Head of caudate nucleus (tissue), 42 donors: ENCODE measurements at regions not wholly inside any gene's neighbourhood (a gene's known extent, or its start where the extent isn't known, plus 50 kb on each side); places are given as distances from the start of the nearest gene placed in this dataset.
"Not testable (repeated sequence)": the region's sequence is repeated elsewhere in the genome, so short reads cannot be mapped to it uniquely, and the experiment has no call there.

Experiments used
- DNase-seq, 42 donors: peaks; one replicate each; pipeline versions ENCODE4 v3.0.0 to v3.0.0-alpha.2; 2020 to 2021; ENCODE audit warnings: mixed read lengths in 7 of 42
- intact Hi-C: fragments of 100-400 bp; cut with DNase I; formaldehyde crosslinking; loops from one replicate; pipeline ENCODE4 v1.15.0; 2022

DNA sequence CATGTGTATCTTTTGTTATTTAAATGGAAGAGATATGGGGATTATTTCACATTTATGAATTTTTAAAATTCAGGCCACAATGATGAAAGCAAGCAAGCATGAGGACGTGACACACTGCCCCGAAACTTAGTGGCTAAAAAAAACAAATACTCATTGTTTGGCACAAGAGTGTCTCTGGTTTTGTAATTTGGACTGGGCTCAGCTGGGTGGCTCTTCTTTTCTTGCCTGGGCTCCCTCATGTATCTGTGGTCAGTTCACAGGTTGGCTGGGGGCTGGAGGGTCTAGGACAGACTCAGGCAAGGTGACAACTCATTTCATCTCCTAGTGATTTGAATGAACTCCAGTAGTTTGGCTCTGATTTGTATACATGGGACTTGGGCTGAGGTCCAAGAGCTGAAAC, 238.4 kb upstream of the PRKX start:
- intact Hi-C loops = no loop called here
- DNase-seq = no peak

DNA sequence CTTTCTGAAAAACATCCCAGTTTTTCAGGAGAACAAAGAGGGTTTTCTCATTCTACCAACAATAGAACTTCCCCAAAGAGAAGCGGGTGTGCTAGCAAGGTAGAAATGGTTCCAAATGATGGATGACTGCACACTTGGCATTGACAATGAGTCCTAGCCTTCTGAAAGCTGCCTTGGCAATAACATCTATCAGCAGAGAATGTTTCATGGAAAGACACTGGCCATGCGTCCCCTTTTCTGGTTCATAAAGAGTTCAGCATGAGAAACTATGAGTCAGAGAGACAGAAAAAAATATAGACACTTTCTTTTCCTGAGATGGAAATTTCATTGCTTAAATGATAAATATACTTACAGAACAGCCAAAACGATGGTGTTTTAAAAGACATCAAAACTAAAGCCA, 236.9 kb upstream of the PRKX start:
- intact Hi-C loops = no loop called here
- no peak for DNase-seq

GRCh38 chrX:3943965-3944364, 230.5 kb upstream of the PRKX start:
- intact Hi-C loops = no loop called here
- DNase-seq = no peak

- intact Hi-C loops = no loop called here
- peak in 1 of 42 donors; percentile 1 for DNase-seq
Observed at GRCh38 chrX:3940000-3940610, 226.7 kb upstream of the PRKX start.

DNA sequence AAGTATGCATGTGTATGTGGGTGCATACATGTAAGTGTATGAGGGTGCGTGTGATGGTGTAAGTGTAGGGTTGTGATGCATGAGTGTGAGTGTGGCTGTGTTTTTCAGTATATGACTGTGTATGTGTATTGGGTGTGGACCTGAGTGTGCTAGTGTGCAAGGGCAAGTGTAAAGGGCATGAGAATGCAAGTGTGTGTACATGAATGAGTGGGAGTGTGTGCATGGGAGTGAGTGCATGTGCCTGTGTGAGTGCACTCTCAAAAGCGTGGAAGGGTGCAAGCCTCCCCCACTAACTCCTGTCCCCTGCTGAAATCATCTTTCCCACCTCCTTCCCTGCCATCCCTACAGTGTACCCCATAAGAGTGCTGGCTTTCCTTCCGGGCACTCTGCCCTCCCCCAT, 225.1 kb upstream of the PRKX start:
- intact Hi-C loops = no loop called here
- DNase-seq = no peak

GRCh38 chrX:3935196-3935595, 221.7 kb upstream of the PRKX start:
- intact Hi-C loops, DNase-seq: not testable (repeated sequence)

DNA sequence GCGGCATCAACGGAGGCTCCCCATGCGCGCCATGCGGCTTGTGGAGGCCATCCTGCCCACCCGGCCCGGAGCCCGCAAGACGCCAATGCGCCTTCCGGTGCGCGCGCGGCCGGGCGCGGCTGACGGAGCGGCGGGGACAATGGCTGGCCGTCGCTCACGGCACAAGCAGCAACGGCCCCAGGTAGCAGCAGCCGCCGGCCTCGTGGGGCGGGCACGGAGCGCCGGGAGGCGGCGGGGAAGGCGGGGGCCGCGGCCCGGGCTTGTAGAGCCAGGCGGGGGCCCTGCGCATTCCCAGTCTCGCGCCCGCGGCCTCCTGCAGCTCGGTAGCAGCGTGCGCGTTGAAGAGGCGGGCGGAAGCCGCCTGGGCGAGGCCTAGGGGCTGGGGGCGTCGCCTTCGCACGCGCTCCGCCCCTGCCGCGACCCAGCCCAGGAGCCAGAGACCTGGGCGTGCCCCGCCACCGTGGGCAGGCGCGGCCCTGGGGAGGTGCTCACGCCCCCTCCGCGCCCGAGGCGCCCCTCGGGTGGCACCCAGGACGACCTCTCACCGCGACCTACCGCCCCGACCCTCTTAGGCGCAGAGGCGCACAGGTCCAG, 207.1 kb upstream of the PRKX start:
- DNase-seq, intact Hi-C loops: not testable (repeated sequence)

DNA sequence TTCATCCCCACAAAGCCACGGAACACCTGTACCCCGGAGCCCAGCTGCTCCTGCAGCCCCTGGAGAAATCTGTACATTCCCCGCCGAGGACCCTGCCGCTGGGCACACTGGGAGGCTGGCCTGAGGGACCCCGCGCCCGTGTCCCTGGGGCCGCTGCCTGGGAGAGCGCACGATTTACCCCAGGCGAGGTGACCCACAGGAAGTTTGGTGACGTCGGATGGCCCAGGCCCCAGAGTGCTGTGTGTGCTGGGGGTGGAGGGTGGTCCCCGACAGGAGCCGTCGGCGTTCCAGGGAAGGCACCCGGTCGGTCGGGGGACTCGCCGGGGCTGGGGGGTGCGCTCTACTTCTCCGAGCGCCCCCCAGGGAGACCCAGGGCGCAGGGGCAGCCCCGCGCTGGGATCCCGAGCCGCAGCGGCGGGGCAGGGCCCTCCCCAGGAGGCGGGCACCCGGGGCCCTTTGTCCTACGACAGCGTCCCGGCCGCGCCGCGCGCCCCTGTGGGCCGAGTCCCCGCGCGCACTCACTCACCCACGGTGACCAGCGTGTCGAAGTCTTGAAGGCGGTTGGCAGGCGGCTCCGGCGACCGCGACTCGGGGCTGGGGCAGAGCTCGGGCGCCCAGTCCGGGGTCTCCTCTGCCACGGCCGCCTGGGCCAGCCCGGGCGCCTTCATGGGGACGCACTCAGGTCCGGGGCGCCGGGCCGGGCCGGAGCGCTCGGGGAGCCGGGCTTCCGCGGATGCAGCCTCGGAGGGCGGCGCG, 206.4 kb upstream of the PRKX start:
- DNase-seq, intact Hi-C loops: not testable (repeated sequence)

GRCh38 chrX:3914813-3915212, 201.4 kb upstream of the PRKX start:
- intact Hi-C loops = not testable (repeated sequence)

GRCh38 chrX:3914059-3914458, 200.6 kb upstream of the PRKX start:
- DNase-seq, intact Hi-C loops: not testable (repeated sequence)

More at GRCh38 chrX:3914813-3915212, 201.4 kb upstream of the PRKX start:
- DNase-seq = not testable (repeated sequence)

DNA sequence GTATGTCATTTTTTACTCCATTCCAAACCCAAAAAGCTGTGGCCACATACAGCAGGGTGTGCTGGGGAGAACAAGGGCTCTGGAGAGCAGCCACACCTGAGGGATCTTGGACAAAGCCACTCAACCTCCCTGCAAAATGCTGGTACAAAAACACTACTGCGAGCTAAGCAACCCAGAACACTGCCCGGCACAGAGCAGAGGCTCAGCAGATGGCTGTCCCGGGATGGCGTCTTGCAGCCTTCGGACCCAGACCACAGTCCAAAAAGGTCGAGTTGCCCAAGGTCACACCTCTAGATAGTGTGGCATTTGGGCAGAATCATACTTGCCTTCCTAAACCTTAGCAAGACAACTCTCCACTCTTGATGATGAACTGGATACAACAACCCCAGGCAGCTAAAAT, 197.6 kb upstream of the PRKX start:
- intact Hi-C loops = not testable (repeated sequence)

DNA sequence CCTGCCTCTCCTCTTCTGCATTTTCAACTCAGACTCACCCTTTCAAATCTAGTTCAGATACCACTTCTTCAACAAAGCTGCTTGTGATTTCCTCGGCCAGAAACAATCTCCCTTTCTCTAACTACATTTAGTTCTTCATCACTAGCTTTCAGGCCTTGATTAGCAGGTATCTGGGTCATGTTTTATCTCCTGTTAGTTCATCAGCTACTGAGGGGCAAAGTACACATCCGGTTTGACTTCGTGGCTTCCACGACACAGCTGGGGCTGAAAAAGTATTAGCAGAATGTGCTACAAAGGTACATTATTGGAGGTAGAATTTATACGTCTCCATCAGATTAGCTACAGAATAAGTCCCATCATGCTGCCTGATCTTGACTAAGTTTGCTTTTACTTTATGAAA, 197.2 kb upstream of the PRKX start:
- intact Hi-C loops, DNase-seq: not testable (repeated sequence)

More for the DNA sequence above, 197.6 kb upstream of the PRKX start:
- not testable (repeated sequence) for DNase-seq

DNA sequence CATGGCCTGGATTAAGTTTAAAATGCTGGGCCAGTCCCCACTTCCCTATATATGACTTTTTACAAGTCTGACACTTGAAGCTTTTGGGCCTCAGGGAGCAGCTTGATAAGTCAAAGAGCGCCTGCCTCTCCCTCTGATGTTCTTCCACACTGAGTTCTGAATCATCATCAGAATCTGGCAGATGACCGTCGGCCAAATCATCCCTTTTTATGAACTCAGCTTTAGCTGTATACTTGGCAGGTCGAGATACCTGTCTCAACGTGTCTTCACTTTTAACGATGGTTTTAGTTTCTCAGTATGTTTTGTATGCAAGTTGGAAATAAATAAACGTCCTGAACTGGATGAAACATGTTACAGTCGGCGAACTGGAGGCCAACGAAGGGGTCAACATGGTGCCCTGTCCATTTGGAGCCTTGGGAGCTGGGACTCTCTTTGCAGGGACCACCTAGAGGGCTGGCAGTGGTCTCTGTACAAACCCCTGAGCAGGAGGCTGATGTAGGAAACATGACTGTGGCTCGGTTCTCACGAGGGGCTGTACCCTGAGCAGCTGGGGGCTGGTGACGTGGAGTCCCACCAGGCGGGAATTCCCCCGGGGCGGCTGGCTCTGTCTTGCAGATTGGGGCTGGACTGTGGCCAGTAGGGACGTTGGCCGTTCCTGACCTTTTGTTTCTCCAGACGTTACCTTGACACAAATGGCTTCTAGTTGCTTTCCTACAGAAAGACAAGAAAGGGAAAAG, 192.2 kb upstream of the PRKX start:
- intact Hi-C loops, DNase-seq: not testable (repeated sequence)

DNA sequence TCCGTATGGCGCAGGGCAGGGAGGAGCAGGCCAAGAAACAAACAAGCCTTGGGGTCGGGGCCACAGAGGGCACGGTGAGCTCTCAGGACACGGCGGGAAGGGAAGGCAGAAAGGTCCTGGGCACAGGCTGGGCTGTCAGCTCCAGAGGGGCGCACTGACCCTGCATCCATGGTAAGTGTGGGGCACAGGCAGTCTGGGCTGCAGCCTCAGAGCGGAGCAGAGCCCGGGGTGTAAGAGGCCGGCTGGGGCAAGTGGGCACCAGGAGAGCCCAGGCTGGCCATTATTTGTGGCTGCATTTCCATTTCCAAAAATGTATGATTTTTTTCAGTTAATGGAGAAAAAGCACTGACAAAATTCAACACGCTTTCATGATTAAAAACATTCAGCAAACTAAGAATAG, 188.8 kb upstream of the PRKX start:
- intact Hi-C loops = not testable (repeated sequence)
- peak in 1 of 42 donors; percentile 0 for DNase-seq

- DNase-seq, intact Hi-C loops: not testable (repeated sequence)
Observed at GRCh38 chrX:3896755-3897154, 183.3 kb upstream of the PRKX start.

GRCh38 chrX:3882553-3882920, 169.1 kb upstream of the PRKX start:
- intact Hi-C loops, DNase-seq: not testable (repeated sequence)

DNA sequence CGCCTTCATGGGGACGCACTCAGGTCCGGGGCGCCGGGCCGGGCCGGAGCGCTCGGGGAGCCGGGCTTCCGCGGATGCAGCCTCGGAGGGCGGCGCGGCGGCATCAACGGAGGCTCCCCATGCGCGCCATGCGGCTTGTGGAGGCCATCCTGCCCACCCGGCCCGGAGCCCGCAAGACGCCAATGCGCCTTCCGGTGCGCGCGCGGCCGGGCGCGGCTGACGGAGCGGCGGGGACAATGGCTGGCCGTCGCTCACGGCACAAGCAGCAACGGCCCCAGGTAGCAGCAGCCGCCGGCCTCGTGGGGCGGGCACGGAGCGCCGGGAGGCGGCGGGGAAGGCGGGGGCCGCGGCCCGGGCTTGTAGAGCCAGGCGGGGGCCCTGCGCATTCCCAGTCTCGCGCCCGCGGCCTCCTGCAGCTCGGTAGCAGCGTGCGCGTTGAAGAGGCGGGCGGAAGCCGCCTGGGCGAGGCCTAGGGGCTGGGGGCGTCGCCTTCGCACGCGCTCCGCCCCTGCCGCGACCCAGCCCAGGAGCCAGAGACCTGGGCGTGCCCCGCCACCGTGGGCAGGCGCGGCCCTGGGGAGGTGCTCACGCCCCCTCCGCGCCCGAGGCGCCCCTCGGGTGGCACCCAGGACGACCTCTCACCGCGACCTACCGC, 168.6 kb upstream of the PRKX start:
- DNase-seq, intact Hi-C loops: not testable (repeated sequence)

- intact Hi-C loops, DNase-seq: not testable (repeated sequence)
Observed at GRCh38 chrX:3881255-3881895, 167.9 kb upstream of the PRKX start.

- DNase-seq, intact Hi-C loops: not testable (repeated sequence)
Observed at GRCh38 chrX:3876393-3876792, 162.9 kb upstream of the PRKX start.
